ENCODE measurements at regions not wholly inside any gene's neighbourhood (a gene's known extent, or its start where the extent isn't known, plus 50 kb on each side); places are given as distances from the start of the nearest gene placed in this dataset.

DNA sequence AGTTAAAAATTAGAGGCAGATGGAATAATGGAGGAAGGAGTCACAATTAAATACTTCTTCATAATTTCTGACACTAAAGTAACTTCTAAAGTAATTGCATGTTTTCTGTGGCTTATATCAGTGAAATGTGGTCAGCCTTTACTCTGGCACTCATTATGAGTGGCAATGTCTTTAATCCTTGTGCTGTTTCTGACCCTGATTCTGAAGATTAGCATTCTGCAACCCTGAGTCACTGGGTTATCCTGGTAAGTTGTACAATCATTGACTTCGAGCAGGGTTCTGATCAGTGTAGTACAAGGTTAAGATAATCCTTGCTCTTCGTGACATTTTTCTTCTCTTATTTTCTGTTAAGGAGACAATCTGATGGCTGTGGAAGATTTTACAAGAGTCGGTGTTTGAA is 379.4 kb upstream of the RORB start:
- ATAC-seq (ENCODE audit: low read depth) = no peak

DNA sequence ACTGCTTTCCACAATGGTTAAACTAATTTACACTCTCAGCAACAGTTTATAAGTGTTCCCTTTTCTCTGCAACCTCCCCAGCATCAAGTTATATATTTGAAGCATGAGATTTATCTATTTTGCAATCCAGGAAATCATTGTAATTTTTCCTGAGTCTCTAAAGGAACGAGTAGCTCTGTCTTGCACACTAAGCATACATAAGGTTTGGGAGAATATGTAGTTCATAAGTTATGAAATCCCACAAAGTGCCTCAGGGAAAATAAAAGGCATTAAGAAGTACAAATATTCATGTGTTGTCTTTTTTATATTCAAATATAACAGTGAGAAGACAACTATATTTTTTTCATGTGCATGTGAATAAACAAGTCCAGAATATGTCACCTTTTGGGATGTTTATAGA is 377.1 kb upstream of the RORB start:
- ChIA-PET CTCF (no interaction called here), POLR2A (no interaction called here)
- no peaks in the 10 kb centered on the region for H3K4me1 Mint-ChIP-seq
- H3K79me2 ChIP-seq (ENCODE audit: control insufficient read depth, insufficient read depth, low read length) = no peaks in the 10 kb centered on the region
- intact Hi-C loops (cut with micrococcal nuclease) = no loop called here
- H3K9me3 ChIP-seq (ENCODE audit: control extremely low read depth in 1 of 3, control insufficient read depth in 2 of 3, insufficient read depth in 1 of 3, low read length in 2 of 3) = peaks cover 0 to 2% (median 0%) of the 10 kb centered on the region in 3 donors
- no peak overlapping the region for H3K4me3 Mint-ChIP-seq
- no peak for ATAC-seq (ENCODE audit: low read depth)
- no peaks in the 10 kb centered on the region for H3K4me1 ChIP-seq (ENCODE audit: control insufficient read depth in 2 of 2, insufficient read depth in 2 of 2, low read length in 2 of 2)
- no peak overlapping the region for H3K27ac ChIP-seq (ENCODE audit: low read length in 2 of 2)
- H3K9ac ChIP-seq (ENCODE audit: low read length) = no peak overlapping the region
- no peak overlapping the region for H2AFZ ChIP-seq (ENCODE audit: insufficient read depth, low read depth, low read length, poor library complexity, severe bottlenecking)
- H3K27me3 ChIP-seq (replicated peaks in 1 of 4; ENCODE audit: control extremely low read depth in 1 of 4, control insufficient read depth in 3 of 4, insufficient read depth in 4 of 4, low read length in 3 of 4) = no peaks in the 10 kb centered on the region
- no peaks in the 10 kb centered on the region for H3K27me3 Mint-ChIP-seq
- H3K4me3 ChIP-seq (ENCODE audit: control extremely low read depth in 1 of 5, extremely low read depth in 1 of 5, insufficient read depth in 1 of 5, low read depth in 2 of 5, low read length in 4 of 5) = no peak overlapping the region
- H3K9me3 Mint-ChIP-seq (ENCODE audit: insufficient read depth) = no peaks in the 10 kb centered on the region
- no CpG with 5 or more reads among the region's 1 CpG for WGBS (ENCODE audit: insufficient coverage)
- H3K27ac Mint-ChIP-seq = no peak overlapping the region
- no peaks in the 10 kb centered on the region for H4K20me1 ChIP-seq (ENCODE audit: control insufficient read depth, insufficient read depth, low read length, poor library complexity, severe bottlenecking)
- no peak overlapping the region for H3K4me2 ChIP-seq (replicated peaks; ENCODE audit: low read depth, low read length, poor library complexity, severe bottlenecking)
- TF ChIP-seq EZH2 (IDR thresholded peaks at IDR 0.05; ENCODE audit: borderline replicate concordance, insufficient read depth, low read depth, low read length, poor library complexity, severe bottlenecking) = no peak
- TF ChIP-seq, protein P1, sequence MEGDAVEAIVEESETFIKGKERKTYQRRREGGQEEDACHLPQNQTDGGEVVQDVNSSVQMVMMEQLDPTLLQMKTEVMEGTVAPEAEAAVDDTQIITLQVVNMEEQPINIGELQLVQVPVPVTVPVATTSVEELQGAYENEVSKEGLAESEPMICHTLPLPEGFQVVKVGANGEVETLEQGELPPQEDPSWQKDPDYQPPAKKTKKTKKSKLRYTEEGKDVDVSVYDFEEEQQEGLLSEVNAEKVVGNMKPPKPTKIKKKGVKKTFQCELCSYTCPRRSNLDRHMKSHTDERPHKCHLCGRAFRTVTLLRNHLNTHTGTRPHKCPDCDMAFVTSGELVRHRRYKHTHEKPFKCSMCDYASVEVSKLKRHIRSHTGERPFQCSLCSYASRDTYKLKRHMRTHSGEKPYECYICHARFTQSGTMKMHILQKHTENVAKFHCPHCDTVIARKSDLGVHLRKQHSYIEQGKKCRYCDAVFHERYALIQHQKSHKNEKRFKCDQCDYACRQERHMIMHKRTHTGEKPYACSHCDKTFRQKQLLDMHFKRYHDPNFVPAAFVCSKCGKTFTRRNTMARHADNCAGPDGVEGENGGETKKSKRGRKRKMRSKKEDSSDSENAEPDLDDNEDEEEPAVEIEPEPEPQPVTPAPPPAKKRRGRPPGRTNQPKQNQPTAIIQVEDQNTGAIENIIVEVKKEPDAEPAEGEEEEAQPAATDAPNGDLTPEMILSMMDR (IDR thresholded peaks at IDR 0.05) = no peak
- no peak for DNase-seq
- H3K36me3 ChIP-seq (replicated peaks in 1 of 2; ENCODE audit: control extremely low read depth in 1 of 2, control insufficient read depth in 1 of 2, extremely low read depth in 1 of 2, insufficient read depth in 2 of 2, low read length in 1 of 2) = no peaks in the 10 kb centered on the region

More for the DNA sequence above, 379.4 kb upstream of the RORB start:
- Histone ChIP-seq H3K27me3 (replicated peaks in 1 of 4; ENCODE audit: control extremely low read depth in 1 of 4, control insufficient read depth in 3 of 4, insufficient read depth in 4 of 4, low read length in 3 of 4) (no peaks in the 10 kb centered on the region), H3K9ac (ENCODE audit: low read length) (no peak overlapping the region), H4K20me1 (ENCODE audit: control insufficient read depth, insufficient read depth, low read length, poor library complexity, severe bottlenecking) (no peaks in the 10 kb centered on the region), H3K4me3 (ENCODE audit: control extremely low read depth in 1 of 5, extremely low read depth in 1 of 5, insufficient read depth in 1 of 5, low read depth in 2 of 5, low read length in 4 of 5) (no peak overlapping the region), H3K27ac (ENCODE audit: low read length in 2 of 2) (no peak overlapping the region), H3K36me3 (replicated peaks in 1 of 2; ENCODE audit: control extremely low read depth in 1 of 2, control insufficient read depth in 1 of 2, extremely low read depth in 1 of 2, insufficient read depth in 2 of 2, low read length in 1 of 2) (no peaks in the 10 kb centered on the region), H3K9me3 (ENCODE audit: control extremely low read depth in 1 of 3, control insufficient read depth in 2 of 3, insufficient read depth in 1 of 3, low read length in 2 of 3) (peaks cover 0 to 2% (median 0%) of the 10 kb centered on the region in 3 donors), H3K4me1 (ENCODE audit: control insufficient read depth in 2 of 2, insufficient read depth in 2 of 2, low read length in 2 of 2) (no peaks in the 10 kb centered on the region), H2AFZ (ENCODE audit: insufficient read depth, low read depth, low read length, poor library complexity, severe bottlenecking) (no peak overlapping the region), H3K4me2 (replicated peaks; ENCODE audit: low read depth, low read length, poor library complexity, severe bottlenecking) (no peak overlapping the region), H3K79me2 (ENCODE audit: control insufficient read depth, insufficient read depth, low read length) (no peaks in the 10 kb centered on the region)
- TF ChIP-seq EZH2 (IDR thresholded peaks at IDR 0.05; ENCODE audit: borderline replicate concordance, insufficient read depth, low read depth, low read length, poor library complexity, severe bottlenecking) = no peak
- TF ChIP-seq, protein P1 (IDR thresholded peaks at IDR 0.05) = no peak
- intact Hi-C loops (cut with micrococcal nuclease) = no loop called here
- ChIA-PET CTCF (no interaction called here), POLR2A (no interaction called here)
- no peak for DNase-seq
- no peak overlapping the region for H3K27ac Mint-ChIP-seq
- WGBS (ENCODE audit: insufficient coverage) = 78% methylated on average over 3 of the region's 3 CpGs
- H3K27me3 Mint-ChIP-seq = no peaks in the 10 kb centered on the region
- no peak overlapping the region for H3K4me3 Mint-ChIP-seq
- H3K9me3 Mint-ChIP-seq (ENCODE audit: insufficient read depth) = no peaks in the 10 kb centered on the region
- no peaks in the 10 kb centered on the region for H3K4me1 Mint-ChIP-seq
